ENCODE measurements at regions not wholly inside any gene's neighbourhood (a gene's known extent, or its start where the extent isn't known, plus 50 kb on each side); places are given as distances from the start of the nearest gene placed in this dataset.

DNA sequence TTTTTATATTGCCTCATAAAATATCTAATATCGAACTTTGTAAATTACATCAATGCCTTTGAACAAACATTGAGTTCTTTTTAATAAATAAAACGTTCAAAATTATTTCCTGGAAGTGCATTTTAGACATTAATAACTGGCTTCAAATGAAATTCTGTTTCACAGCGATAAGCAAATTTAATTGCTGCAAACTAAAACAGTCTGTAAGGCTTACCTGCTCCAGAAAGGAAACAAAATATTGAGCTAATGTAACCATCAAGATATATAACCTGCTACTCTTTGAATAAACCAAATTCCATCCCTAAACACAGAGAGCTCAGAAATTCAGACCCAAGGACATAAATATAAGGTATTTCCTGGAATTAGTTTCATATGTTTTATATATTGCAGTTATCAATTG lies 651.3 kb downstream of the MED13L start:
- ChIA-PET CTCF (no interaction called here), POLR2A (no interaction called here)
- Histone ChIP-seq H3K9me3 (peaks cover 12% of the 10 kb centered on the region), H3K27ac (no peak overlapping the region), H3K4me3 (no peak overlapping the region), H3K4me2 (no peak overlapping the region), H3K4me1 (no peaks in the 10 kb centered on the region; the same call in 2 of the 3 replicates)
- FAIRE-seq (no peak), ATAC-seq (no peak), DNase-seq (ENCODE audit: low read depth in 1 of 2, low spot score in 1 of 2) (no peak)
- WGBS (ENCODE audit: missing lambda C conversion rate), result 7% methylated on average over 3 of the region's 3 CpGs
- TF ChIP-seq HOXA7 (CRISPR knock-in tag; IDR thresholded peaks at IDR 0.05) (no peak), EHF (CRISPR knock-in tag; IDR thresholded peaks at IDR 0.05) (no peak), JUNB (IDR thresholded peaks at IDR 0.05) (no peak), HOXB5 (CRISPR knock-in tag; IDR thresholded peaks at IDR 0.05) (no peak), CHD2 (IDR thresholded peaks at IDR 0.05; ENCODE audit: low read length, partially characterized antibody) (no peak), ZSCAN20 (CRISPR knock-in tag; IDR thresholded peaks at IDR 0.05) (no peak), KDM5A (IDR thresholded peaks at IDR 0.05) (no peak), RCOR1 (IDR thresholded peaks at IDR 0.05; ENCODE audit: low read depth, low read length) (no peak), ZC3H11A (IDR thresholded peaks at IDR 0.05) (no peak), NFE2L2 (conservative IDR thresholded peaks at IDR 0.05; ENCODE audit: low read length) (no peak), NPAS2 (CRISPR knock-in tag; IDR thresholded peaks at IDR 0.05; ENCODE audit: borderline replicate concordance) (no peak), CHD4 (IDR thresholded peaks at IDR 0.05; ENCODE audit: borderline replicate concordance) (no peak), SREBF2 (IDR thresholded peaks at IDR 0.05) (no peak), MYC (IDR thresholded peaks at IDR 0.05; ENCODE audit: borderline replicate concordance, low read length) (no peak), RAD21 (conservative IDR thresholded peaks at IDR 0.05 in 1 of 2, IDR thresholded peaks at IDR 0.05 in 1 of 2) (no peak), SMC3 (IDR thresholded peaks at IDR 0.05) (no peak)
- TF ChIP-seq, protein P1, sequence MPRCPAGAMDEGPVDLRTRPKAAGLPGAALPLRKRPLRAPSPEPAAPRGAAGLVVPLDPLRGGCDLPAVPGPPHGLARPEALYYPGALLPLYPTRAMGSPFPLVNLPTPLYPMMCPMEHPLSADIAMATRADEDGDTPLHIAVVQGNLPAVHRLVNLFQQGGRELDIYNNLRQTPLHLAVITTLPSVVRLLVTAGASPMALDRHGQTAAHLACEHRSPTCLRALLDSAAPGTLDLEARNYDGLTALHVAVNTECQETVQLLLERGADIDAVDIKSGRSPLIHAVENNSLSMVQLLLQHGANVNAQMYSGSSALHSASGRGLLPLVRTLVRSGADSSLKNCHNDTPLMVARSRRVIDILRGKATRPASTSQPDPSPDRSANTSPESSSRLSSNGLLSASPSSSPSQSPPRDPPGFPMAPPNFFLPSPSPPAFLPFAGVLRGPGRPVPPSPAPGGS (IDR thresholded peaks at IDR 0.05), result no peak
- TF ChIP-seq, protein P2, sequence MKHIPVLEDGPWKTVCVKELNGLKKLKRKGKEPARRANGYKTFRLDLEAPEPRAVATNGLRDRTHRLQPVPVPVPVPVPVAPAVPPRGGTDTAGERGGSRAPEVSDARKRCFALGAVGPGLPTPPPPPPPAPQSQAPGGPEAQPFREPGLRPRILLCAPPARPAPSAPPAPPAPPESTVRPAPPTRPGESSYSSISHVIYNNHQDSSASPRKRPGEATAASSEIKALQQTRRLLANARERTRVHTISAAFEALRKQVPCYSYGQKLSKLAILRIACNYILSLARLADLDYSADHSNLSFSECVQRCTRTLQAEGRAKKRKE (CRISPR knock-in tag; IDR thresholded peaks at IDR 0.05; ENCODE audit: low read depth), result no peak
- TF ChIP-seq, protein P3, sequence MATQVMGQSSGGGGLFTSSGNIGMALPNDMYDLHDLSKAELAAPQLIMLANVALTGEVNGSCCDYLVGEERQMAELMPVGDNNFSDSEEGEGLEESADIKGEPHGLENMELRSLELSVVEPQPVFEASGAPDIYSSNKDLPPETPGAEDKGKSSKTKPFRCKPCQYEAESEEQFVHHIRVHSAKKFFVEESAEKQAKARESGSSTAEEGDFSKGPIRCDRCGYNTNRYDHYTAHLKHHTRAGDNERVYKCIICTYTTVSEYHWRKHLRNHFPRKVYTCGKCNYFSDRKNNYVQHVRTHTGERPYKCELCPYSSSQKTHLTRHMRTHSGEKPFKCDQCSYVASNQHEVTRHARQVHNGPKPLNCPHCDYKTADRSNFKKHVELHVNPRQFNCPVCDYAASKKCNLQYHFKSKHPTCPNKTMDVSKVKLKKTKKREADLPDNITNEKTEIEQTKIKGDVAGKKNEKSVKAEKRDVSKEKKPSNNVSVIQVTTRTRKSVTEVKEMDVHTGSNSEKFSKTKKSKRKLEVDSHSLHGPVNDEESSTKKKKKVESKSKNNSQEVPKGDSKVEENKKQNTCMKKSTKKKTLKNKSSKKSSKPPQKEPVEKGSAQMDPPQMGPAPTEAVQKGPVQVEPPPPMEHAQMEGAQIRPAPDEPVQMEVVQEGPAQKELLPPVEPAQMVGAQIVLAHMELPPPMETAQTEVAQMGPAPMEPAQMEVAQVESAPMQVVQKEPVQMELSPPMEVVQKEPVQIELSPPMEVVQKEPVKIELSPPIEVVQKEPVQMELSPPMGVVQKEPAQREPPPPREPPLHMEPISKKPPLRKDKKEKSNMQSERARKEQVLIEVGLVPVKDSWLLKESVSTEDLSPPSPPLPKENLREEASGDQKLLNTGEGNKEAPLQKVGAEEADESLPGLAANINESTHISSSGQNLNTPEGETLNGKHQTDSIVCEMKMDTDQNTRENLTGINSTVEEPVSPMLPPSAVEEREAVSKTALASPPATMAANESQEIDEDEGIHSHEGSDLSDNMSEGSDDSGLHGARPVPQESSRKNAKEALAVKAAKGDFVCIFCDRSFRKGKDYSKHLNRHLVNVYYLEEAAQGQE (IDR thresholded peaks at IDR 0.05), result no peak
- TF ChIP-seq, protein P4, sequence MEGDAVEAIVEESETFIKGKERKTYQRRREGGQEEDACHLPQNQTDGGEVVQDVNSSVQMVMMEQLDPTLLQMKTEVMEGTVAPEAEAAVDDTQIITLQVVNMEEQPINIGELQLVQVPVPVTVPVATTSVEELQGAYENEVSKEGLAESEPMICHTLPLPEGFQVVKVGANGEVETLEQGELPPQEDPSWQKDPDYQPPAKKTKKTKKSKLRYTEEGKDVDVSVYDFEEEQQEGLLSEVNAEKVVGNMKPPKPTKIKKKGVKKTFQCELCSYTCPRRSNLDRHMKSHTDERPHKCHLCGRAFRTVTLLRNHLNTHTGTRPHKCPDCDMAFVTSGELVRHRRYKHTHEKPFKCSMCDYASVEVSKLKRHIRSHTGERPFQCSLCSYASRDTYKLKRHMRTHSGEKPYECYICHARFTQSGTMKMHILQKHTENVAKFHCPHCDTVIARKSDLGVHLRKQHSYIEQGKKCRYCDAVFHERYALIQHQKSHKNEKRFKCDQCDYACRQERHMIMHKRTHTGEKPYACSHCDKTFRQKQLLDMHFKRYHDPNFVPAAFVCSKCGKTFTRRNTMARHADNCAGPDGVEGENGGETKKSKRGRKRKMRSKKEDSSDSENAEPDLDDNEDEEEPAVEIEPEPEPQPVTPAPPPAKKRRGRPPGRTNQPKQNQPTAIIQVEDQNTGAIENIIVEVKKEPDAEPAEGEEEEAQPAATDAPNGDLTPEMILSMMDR (IDR thresholded peaks at IDR 0.05), result no peak

Data from A549 (cell line).